Liver (tissue), 8 donors: ENCODE measurements at regions not wholly inside any gene's neighbourhood (a gene's known extent, or its start where the extent isn't known, plus 50 kb on each side); places are given as distances from the start of the nearest gene placed in this dataset.

Source experiments
- DNase-seq: peaks from one replicate; pipeline ENCODE4 v3.0.0-alpha.2; 2017; ENCODE audit warnings: low spot score
- H3K27ac ChIP-seq, 2 donors: one replicate each; pipeline ENCODE4 v1.7.0; 2013; ENCODE audit warnings: inconsistent platforms in 2 of 2, low read length in 2 of 2, control low read depth in 1 of 2, low read depth in 1 of 2, mild to moderate bottlenecking in 1 of 2
- H3K27me3 ChIP-seq, 4 donors: one replicate each; pipeline versions ENCODE4 v1.6.1 to v1.7.0; 2013; ENCODE audit warnings: low read length in 3 of 4, inconsistent platforms in 1 of 4, mild to moderate bottlenecking in 1 of 4, moderate library complexity in 1 of 4; ENCODE audit not compliant: control insufficient read depth in 4 of 4, insufficient read depth in 4 of 4
- H3K36me3 ChIP-seq, 4 donors: one replicate each; pipeline versions ENCODE4 v1.6.1 to v1.7.0; 2013; ENCODE audit warnings: low read length in 3 of 4, mild to moderate bottlenecking in 3 of 4, low read depth in 1 of 4, moderate library complexity in 1 of 4; ENCODE audit not compliant: control insufficient read depth in 4 of 4, insufficient read depth in 3 of 4
- H3K4me1 ChIP-seq, 4 donors: one replicate each; pipeline versions ENCODE4 v1.6.1 to v1.7.0; 2013; ENCODE audit warnings: low read length in 3 of 4, mild to moderate bottlenecking in 3 of 4, moderate library complexity in 1 of 4; ENCODE audit not compliant: control insufficient read depth in 4 of 4, insufficient read depth in 4 of 4
- H3K4me3 ChIP-seq, 3 donors: one replicate each; pipeline versions ENCODE4 v1.6.1 to v1.7.0; 2013; ENCODE audit warnings: low read length in 3 of 3, control low read depth in 1 of 3, low read depth in 1 of 3, mild to moderate bottlenecking in 1 of 3
- H3K9ac ChIP-seq, 2 donors: one replicate each; pipeline ENCODE4 v1.7.0; 2013; ENCODE audit warnings: low read length in 2 of 2, mild to moderate bottlenecking in 2 of 2, moderate library complexity in 2 of 2, control low read depth in 1 of 2, low read depth in 1 of 2
- H3K9me3 ChIP-seq, 4 donors: one replicate each; pipeline versions ENCODE4 v1.6.1 to v1.7.0; 2013; ENCODE audit warnings: low read length in 3 of 4; ENCODE audit not compliant: control insufficient read depth in 4 of 4
- CTCF ChIP-seq: fragments of 150-350 bp; IDR thresholded peaks from 2 replicates; pipeline ENCODE4 v1.5.1; 2017; ENCODE audit warnings: improper control_type of control experiment, low read depth, low read length; ENCODE audit not compliant: missing input control
- EGR1 ChIP-seq, 2 donors: IDR thresholded peaks; 2 replicates each; pipeline ENCODE4 v1.6.1; 2016 to 2018; ENCODE audit warnings: antibody characterized with exemption in 2 of 2, low read depth in 2 of 2
- FOXA1 ChIP-seq: IDR thresholded peaks from 2 replicates; pipeline ENCODE4 v1.6.1; 2016; ENCODE audit warnings: antibody characterized with exemption
- FOXA2 ChIP-seq: IDR thresholded peaks from 2 replicates; pipeline ENCODE4 v1.6.1; 2016; ENCODE audit warnings: antibody characterized with exemption
- GABPA ChIP-seq, 2 donors: IDR thresholded peaks in 1 of 2; conservative IDR thresholded peaks in 1 of 2; 2 replicates each; pipeline ENCODE4 v1.6.1; 2016; ENCODE audit warnings: antibody characterized with exemption in 2 of 2, mild to moderate bottlenecking in 1 of 2, moderate library complexity in 1 of 2
- HNF4A ChIP-seq, 2 donors: conservative IDR thresholded peaks; 2 replicates each; pipeline ENCODE4 v1.6.1; 2016; ENCODE audit warnings: antibody characterized with exemption in 2 of 2, mild to moderate bottlenecking in 2 of 2
- HNF4G ChIP-seq: IDR thresholded peaks from 2 replicates; pipeline ENCODE4 v1.6.1; 2016; ENCODE audit warnings: antibody characterized with exemption
- JUND ChIP-seq, 2 donors: IDR thresholded peaks; 2 replicates each; pipeline ENCODE4 v1.6.1; 2016; ENCODE audit warnings: antibody characterized with exemption in 2 of 2
- MAX ChIP-seq: IDR thresholded peaks from 2 replicates; pipeline ENCODE4 v1.6.1; 2016; ENCODE audit warnings: antibody characterized with exemption
- NR2F2 ChIP-seq: IDR thresholded peaks from 2 replicates; pipeline ENCODE4 v1.6.1; 2016; ENCODE audit warnings: antibody characterized with exemption
- RAD21 ChIP-seq, 2 donors: IDR thresholded peaks; 2 replicates each; pipeline ENCODE4 v1.6.1; 2016; ENCODE audit warnings: antibody characterized with exemption in 2 of 2, mild to moderate bottlenecking in 2 of 2
- RXRA ChIP-seq, 2 donors: IDR thresholded peaks; 2 replicates each; pipeline ENCODE4 v1.6.1; 2017 to 2018; ENCODE audit warnings: antibody characterized with exemption in 2 of 2, mild to moderate bottlenecking in 1 of 2
- SP1 ChIP-seq: IDR thresholded peaks from 2 replicates; pipeline ENCODE4 v1.6.1; 2018; ENCODE audit warnings: antibody characterized with exemption, mild to moderate bottlenecking
- TAF1 ChIP-seq: conservative IDR thresholded peaks from 2 replicates; pipeline ENCODE4 v1.6.1; 2016; ENCODE audit warnings: antibody characterized with exemption, mild to moderate bottlenecking
- YY1 ChIP-seq: IDR thresholded peaks from 2 replicates; pipeline ENCODE4 v1.6.1; 2016; ENCODE audit warnings: antibody characterized with exemption, mild to moderate bottlenecking
- WGBS: extraction: QIAGEN DNeasy Blood & Tissue Kit; methylation state at CpG from one replicate; pipeline ENCODE4 v1.1.7; 2013; 5-methylcytosine and 5-hydroxymethylcytosine counted together
- TF ChIP-seq, protein P1 (sequence below): IDR thresholded peaks from 2 replicates; pipeline ENCODE4 v1.6.1; 2016; ENCODE audit warnings: antibody characterized with exemption
- TF ChIP-seq, protein P2 (sequence below): IDR thresholded peaks from 2 replicates; pipeline ENCODE4 v1.6.1; 2016; ENCODE audit warnings: antibody characterized with exemption
- TF ChIP-seq, protein P3 (sequence below): IDR thresholded peaks from 2 replicates; pipeline ENCODE4 v1.6.1; 2016; ENCODE audit warnings: antibody characterized with exemption, mild to moderate bottlenecking
- donor health status: healthy.
- donor health status: healthy.
- donor health status: healthy.
- donor health status: healthy.
- donor health status: healthy.

GRCh38 chr14:28577711-28578131, 188.9 kb upstream of the FOXG1 start:
- DNase-seq, result no peak
- no peak overlapping the region for H3K4me3 ChIP-seq

DNA sequence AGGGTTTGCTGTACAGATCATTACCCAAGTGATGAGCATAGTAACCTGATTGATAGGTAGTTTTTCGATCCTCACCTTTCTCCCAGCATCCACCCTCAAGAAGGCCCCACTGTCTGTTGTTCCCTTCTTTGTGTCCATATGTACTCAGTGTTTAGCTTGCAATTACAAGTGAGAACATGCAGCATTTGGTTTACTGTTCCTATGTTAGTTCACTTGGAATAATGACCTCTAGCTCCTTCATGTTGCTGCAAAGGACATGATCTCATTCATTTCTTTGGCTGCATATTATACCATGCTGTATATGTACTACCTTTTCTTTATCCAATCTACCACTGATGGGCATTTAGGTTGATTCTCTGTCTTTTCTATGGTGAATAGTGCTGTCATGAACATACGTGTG, 181.6 kb upstream of the FOXG1 start:
- Histone ChIP-seq H3K9me3 (no peaks in the 10 kb centered on the region), H3K27ac (no peak overlapping the region), H3K36me3 (no peaks in the 10 kb centered on the region), H3K27me3 (no peaks in the 10 kb centered on the region), H3K4me1 (no peaks in the 10 kb centered on the region), H3K4me3 (no peak overlapping the region), H3K9ac (no peak overlapping the region)
- DNase-seq, result no peak
- 76% methylated on average over 2 of the region's 2 CpGs for WGBS
- TF ChIP-seq, protein P1, sequence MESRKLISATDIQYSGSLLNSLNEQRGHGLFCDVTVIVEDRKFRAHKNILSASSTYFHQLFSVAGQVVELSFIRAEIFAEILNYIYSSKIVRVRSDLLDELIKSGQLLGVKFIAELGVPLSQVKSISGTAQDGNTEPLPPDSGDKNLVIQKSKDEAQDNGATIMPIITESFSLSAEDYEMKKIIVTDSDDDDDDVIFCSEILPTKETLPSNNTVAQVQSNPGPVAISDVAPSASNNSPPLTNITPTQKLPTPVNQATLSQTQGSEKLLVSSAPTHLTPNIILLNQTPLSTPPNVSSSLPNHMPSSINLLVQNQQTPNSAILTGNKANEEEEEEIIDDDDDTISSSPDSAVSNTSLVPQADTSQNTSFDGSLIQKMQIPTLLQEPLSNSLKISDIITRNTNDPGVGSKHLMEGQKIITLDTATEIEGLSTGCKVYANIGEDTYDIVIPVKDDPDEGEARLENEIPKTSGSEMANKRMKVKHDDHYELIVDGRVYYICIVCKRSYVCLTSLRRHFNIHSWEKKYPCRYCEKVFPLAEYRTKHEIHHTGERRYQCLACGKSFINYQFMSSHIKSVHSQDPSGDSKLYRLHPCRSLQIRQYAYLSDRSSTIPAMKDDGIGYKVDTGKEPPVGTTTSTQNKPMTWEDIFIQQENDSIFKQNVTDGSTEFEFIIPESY, result no peak
- TF ChIP-seq YY1 (no peak), MAX (no peak), SP1 (no peak), TAF1 (no peak), FOXA2 (no peak), EGR1 (IDR thresholded peaks at IDR 0.05; ENCODE audit: low read depth in 2 of 2) (no peak), GABPA (IDR thresholded peaks at IDR 0.05 in 1 of 2, conservative IDR thresholded peaks at IDR 0.05 in 1 of 2) (no peak), NR2F2 (no peak), HNF4A (conservative IDR thresholded peaks at IDR 0.05) (no peak), RXRA (IDR thresholded peaks at IDR 0.05) (no peak), FOXA1 (no peak), CTCF (no peak), JUND (IDR thresholded peaks at IDR 0.05) (no peak), HNF4G (no peak), RAD21 (IDR thresholded peaks at IDR 0.05) (no peak)
- TF ChIP-seq, protein P2, sequence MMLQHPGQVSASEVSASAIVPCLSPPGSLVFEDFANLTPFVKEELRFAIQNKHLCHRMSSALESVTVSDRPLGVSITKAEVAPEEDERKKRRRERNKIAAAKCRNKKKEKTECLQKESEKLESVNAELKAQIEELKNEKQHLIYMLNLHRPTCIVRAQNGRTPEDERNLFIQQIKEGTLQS, result no peak
- TF ChIP-seq, protein P3, sequence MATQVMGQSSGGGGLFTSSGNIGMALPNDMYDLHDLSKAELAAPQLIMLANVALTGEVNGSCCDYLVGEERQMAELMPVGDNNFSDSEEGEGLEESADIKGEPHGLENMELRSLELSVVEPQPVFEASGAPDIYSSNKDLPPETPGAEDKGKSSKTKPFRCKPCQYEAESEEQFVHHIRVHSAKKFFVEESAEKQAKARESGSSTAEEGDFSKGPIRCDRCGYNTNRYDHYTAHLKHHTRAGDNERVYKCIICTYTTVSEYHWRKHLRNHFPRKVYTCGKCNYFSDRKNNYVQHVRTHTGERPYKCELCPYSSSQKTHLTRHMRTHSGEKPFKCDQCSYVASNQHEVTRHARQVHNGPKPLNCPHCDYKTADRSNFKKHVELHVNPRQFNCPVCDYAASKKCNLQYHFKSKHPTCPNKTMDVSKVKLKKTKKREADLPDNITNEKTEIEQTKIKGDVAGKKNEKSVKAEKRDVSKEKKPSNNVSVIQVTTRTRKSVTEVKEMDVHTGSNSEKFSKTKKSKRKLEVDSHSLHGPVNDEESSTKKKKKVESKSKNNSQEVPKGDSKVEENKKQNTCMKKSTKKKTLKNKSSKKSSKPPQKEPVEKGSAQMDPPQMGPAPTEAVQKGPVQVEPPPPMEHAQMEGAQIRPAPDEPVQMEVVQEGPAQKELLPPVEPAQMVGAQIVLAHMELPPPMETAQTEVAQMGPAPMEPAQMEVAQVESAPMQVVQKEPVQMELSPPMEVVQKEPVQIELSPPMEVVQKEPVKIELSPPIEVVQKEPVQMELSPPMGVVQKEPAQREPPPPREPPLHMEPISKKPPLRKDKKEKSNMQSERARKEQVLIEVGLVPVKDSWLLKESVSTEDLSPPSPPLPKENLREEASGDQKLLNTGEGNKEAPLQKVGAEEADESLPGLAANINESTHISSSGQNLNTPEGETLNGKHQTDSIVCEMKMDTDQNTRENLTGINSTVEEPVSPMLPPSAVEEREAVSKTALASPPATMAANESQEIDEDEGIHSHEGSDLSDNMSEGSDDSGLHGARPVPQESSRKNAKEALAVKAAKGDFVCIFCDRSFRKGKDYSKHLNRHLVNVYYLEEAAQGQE, result no peak

More at GRCh38 chr14:28577711-28578131, 188.9 kb upstream of the FOXG1 start:
- Histone ChIP-seq H3K36me3 (no peaks in the 10 kb centered on the region), H3K27ac (no peak overlapping the region), H3K4me1 (no peaks in the 10 kb centered on the region), H3K9ac (no peak overlapping the region), H3K9me3 (peaks cover 0 to 6% (median 2%) of the 10 kb centered on the region in 4 donors), H3K27me3 (no peaks in the 10 kb centered on the region)
- WGBS, result 87% methylated on average over 2 of the region's 2 CpGs
- TF ChIP-seq, protein P1, result no peak
- no peak for TF ChIP-seq HNF4A (conservative IDR thresholded peaks at IDR 0.05)
